Fibroblast of upper back skin (primary cell): ENCODE measurements at regions not wholly inside any gene's neighbourhood (a gene's known extent, or its start where the extent isn't known, plus 50 kb on each side); places are given as distances from the start of the nearest gene placed in this dataset.

Experiments
- DNase-seq: peaks from one replicate; pipeline ENCODE4 v3.0.0-alpha.2; 2013

GRCh38 chr1:13878021-13878420 lies 178.0 kb downstream of the PRDM2 start:
- no peak for DNase-seq

GRCh38 chr1:13878451-13878850 lies 178.5 kb downstream of the PRDM2 start:
- DNase-seq, result no peak

- no peak for DNase-seq
Observed at GRCh38 chr1:13881385-13882088, 181.5 kb downstream of the PRDM2 start.

GRCh38 chr1:13888351-13888986 lies 188.5 kb downstream of the PRDM2 start:
- no peak for DNase-seq

- DNase-seq, result no peak
Observed at GRCh38 chr1:13889495-13889894, 189.5 kb downstream of the PRDM2 start.

GRCh38 chr1:13890766-13891165 lies 190.8 kb downstream of the PRDM2 start:
- DNase-seq, result no peak

- no peak for DNase-seq
Observed at GRCh38 chr1:13892198-13892597, 192.2 kb downstream of the PRDM2 start.

- no peak for DNase-seq
Observed at GRCh38 chr1:13892671-13893325, 192.8 kb downstream of the PRDM2 start.

GRCh38 chr1:13893409-13893821 lies 193.4 kb downstream of the PRDM2 start:
- DNase-seq, result no peak

- DNase-seq, result no peak
Observed at GRCh38 chr1:13896932-13897331, 196.9 kb downstream of the PRDM2 start.

GRCh38 chr1:13898406-13898805 lies 198.4 kb downstream of the PRDM2 start:
- DNase-seq, result no peak

- peak; percentile 53 for DNase-seq
Observed at GRCh38 chr1:13899856-13900255, 199.9 kb downstream of the PRDM2 start.

GRCh38 chr1:13900583-13900982 lies 200.6 kb downstream of the PRDM2 start:
- DNase-seq, result no peak

GRCh38 chr1:13901039-13901438 lies 201.1 kb downstream of the PRDM2 start:
- no peak for DNase-seq

GRCh38 chr1:13901597-13901996 lies 201.6 kb downstream of the PRDM2 start:
- no peak for DNase-seq

- no peak for DNase-seq
Observed at GRCh38 chr1:13908128-13908527, 208.1 kb downstream of the PRDM2 start.

- no peak for DNase-seq
Observed at GRCh38 chr1:13911697-13912619, 212.0 kb downstream of the PRDM2 start.

GRCh38 chr1:13913396-13913795 lies 213.4 kb downstream of the PRDM2 start:
- no peak for DNase-seq

- DNase-seq, result no peak
Observed at GRCh38 chr1:13916530-13916929, 216.5 kb downstream of the PRDM2 start.

GRCh38 chr1:13917607-13918006 lies 217.6 kb downstream of the PRDM2 start:
- no peak for DNase-seq

- no peak for DNase-seq
Observed at GRCh38 chr1:13918862-13919261, 218.9 kb downstream of the PRDM2 start.

- no peak for DNase-seq
Observed at GRCh38 chr1:13921190-13921589, 221.2 kb downstream of the PRDM2 start.

- DNase-seq, result no peak
Observed at GRCh38 chr1:13922466-13923110, 222.6 kb downstream of the PRDM2 start.
